K562 (cell line): ENCODE measurements at regions not wholly inside any gene's neighbourhood (a gene's known extent, or its start where the extent isn't known, plus 50 kb on each side); places are given as distances from the start of the nearest gene placed in this dataset.

Source experiments
- ATAC-seq: fragments of 200-7000 bp; cut with Tn5 transposase; 3 replicates; pipeline ENCODE4 v1.9.1; 2020; ENCODE audit warnings: moderate library complexity
- BruUV-seq: library from RNA; stranded (reverse); fragments of 400-500 nt; replicated peaks from 2 replicates; lab custom pipeline; 2021; lab: Mats Ljungman, UMichigan
- CTCF ChIA-PET: fragments of 300-600 bp; formaldehyde crosslinking; extraction: SDS; loops from one replicate; lab custom pipeline; 2021; ENCODE audit warnings: low intra/inter-chr PET ratio; lab: Yijun Ruan, JAX
- POLR2A ChIA-PET: fragments of 300-600, 350-650 bp; sonication (Branson Sonifier 250); formaldehyde crosslinking; extraction: SDS; loops from one replicate; lab custom pipeline; 2021; ENCODE audit warnings: antibody characterized with exemption, inconsistent platforms; lab: Yijun Ruan, JAX
- DNase-seq, 4 experiments: peaks; one replicate each; pipeline versions ENCODE4 v3.0.0 to v3.0.0-alpha.2; 2011 to 2018; ENCODE audit warnings: low spot score in 3 of 4, mixed read lengths in 3 of 4; ENCODE audit errors: extremely low read depth in 1 of 4
- FAIRE-seq: peaks from 2 replicates; lab custom pipeline; 2011; peaks lifted over from hg19 to GRCh38; lab: Jason Lieb, UNC
- H2AFZ ChIP-seq: 2 replicates; pipeline ENCODE4 v1.6.0; 2011; ENCODE audit warnings: low read depth, low read length, control low read depth, inconsistent platforms
- H3K27ac ChIP-seq: fragments of 200-600 bp; 3 replicates; pipeline ENCODE4 v1.8.0; 2011; ENCODE audit warnings: low read depth, mild to moderate bottlenecking, control low read depth, inconsistent platforms, low read length, moderate library complexity, mixed read lengths; ENCODE audit errors: extremely low read depth
- H3K27me3 ChIP-seq, 2 experiments: fragments of 300-600 bp in 1 of 2; 2 replicates in 1 of 2; 3 replicates in 1 of 2; pipeline versions ENCODE4 v1.6.0 to v1.8.0; 2011; ENCODE audit warnings: inconsistent platforms in 2 of 2, low read length in 2 of 2, mild to moderate bottlenecking in 1 of 2, mixed read lengths in 1 of 2, moderate library complexity in 1 of 2; ENCODE audit not compliant: control insufficient read depth in 2 of 2, insufficient read depth in 2 of 2
- H3K36me3 ChIP-seq: fragments of 300-600 bp; 3 replicates; pipeline ENCODE4 v1.8.0; 2011; ENCODE audit warnings: mild to moderate bottlenecking, low read length, inconsistent platforms; ENCODE audit not compliant: control insufficient read depth, insufficient read depth
- H3K4me1 ChIP-seq, 2 experiments: fragments of 200-600 bp in 1 of 2; replicated peaks in 1 of 2; 2 replicates in 1 of 2; 3 replicates in 1 of 2; pipeline versions ENCODE4 v1.5.1 to v1.8.0; 2011; ENCODE audit warnings: inconsistent platforms in 2 of 2, low read length in 2 of 2, mild to moderate bottlenecking in 1 of 2, mixed read lengths in 1 of 2, moderate library complexity in 1 of 2; ENCODE audit not compliant: control insufficient read depth in 2 of 2, insufficient read depth in 2 of 2
- H3K4me2 ChIP-seq: 2 replicates; pipeline ENCODE4 v1.6.1; 2011; ENCODE audit warnings: low read length, control low read depth, inconsistent platforms, mixed read lengths; ENCODE audit not compliant: insufficient read depth
- H3K4me3 ChIP-seq: fragments of 200-600 bp; sonication (generic), shearing (Covaris generic); 2 replicates; pipeline ENCODE4 v1.5.1; 2016; ENCODE audit warnings: control low read depth, inconsistent platforms
- H3K79me2 ChIP-seq: fragments of 200-600 bp; 3 replicates; pipeline ENCODE4 v1.8.0; 2011; ENCODE audit warnings: low read length, inconsistent platforms; ENCODE audit not compliant: control insufficient read depth, insufficient read depth
- H3K9ac ChIP-seq, 2 experiments: 2 replicates each; pipeline versions ENCODE4 v1.6.0 to v1.6.1; 2011; ENCODE audit warnings: low read depth in 2 of 2, low read length in 2 of 2, control low read depth in 1 of 2, inconsistent platforms in 1 of 2, mild to moderate bottlenecking in 1 of 2, mixed read lengths in 1 of 2; ENCODE audit not compliant: insufficient read depth in 1 of 2
- H3K9me1 ChIP-seq: one replicate; pipeline ENCODE4 v1.6.0; 2011; ENCODE audit warnings: inconsistent platforms, mild to moderate bottlenecking, low read length, moderate library complexity; ENCODE audit not compliant: control insufficient read depth, insufficient read depth
- H3K9me3 ChIP-seq: replicated peaks from 2 replicates; pipeline ENCODE4 v1.5.1; 2011; ENCODE audit warnings: low read depth, low read length, inconsistent platforms; ENCODE audit not compliant: control insufficient read depth, insufficient read depth
- H4K20me1 ChIP-seq: replicated peaks from 2 replicates; pipeline ENCODE4 v1.6.1; 2011; ENCODE audit warnings: low read length, inconsistent platforms, mixed read lengths; ENCODE audit not compliant: control insufficient read depth, insufficient read depth
- ZNF740 ChIP-seq, 3 experiments: fragments of 200-800 bp in 1 of 3; sonication (Bioruptor generic) in 1 of 3; sonication (generic) in 1 of 3; formaldehyde crosslinking in 1 of 3; IDR thresholded peaks; 2 replicates each; pipeline versions ENCODE4 v1.6.1 to v1.8.0; 2016 to 2022; ENCODE audit warnings: mild to moderate bottlenecking in 2 of 3, missing compliant biosample characterization in 2 of 3, missing genetic modification characterization in 2 of 3, missing genetic modification reagents in 1 of 3
- in situ Hi-C: fragments of 300-500 bp; cut with MboI; formaldehyde crosslinking; loops from 4 replicates; pipeline ENCODE4 v1.15.0; 2018; ENCODE audit warnings: inconsistent platforms, mixed read lengths
- intact Hi-C: fragments of 100-400 bp; cut with micrococcal nuclease; formaldehyde crosslinking; loops from 2 replicates; pipeline ENCODE4 v1.14.2; 2022
- TF ChIP-seq, protein P1 (sequence below), 2 experiments: fragments of 450-650 bp; IDR thresholded peaks; 2 replicates each; pipeline ENCODE4 v1.6.1; 2016; ENCODE audit warnings: mild to moderate bottlenecking in 2 of 2, borderline replicate concordance in 1 of 2, low read depth in 1 of 2, moderate library complexity in 1 of 2

GRCh38 chr2:228519561-228519960, 338.1 kb upstream of the SPHKAP start:
- H3K9me1 ChIP-seq: no peaks in the 10 kb centered on the region
- no peak for FAIRE-seq
- BruUV-seq: no TSS peak

More at GRCh38 chr2:228519561-228519960, 338.1 kb upstream of the SPHKAP start:
- TF ChIP-seq, protein P1, sequence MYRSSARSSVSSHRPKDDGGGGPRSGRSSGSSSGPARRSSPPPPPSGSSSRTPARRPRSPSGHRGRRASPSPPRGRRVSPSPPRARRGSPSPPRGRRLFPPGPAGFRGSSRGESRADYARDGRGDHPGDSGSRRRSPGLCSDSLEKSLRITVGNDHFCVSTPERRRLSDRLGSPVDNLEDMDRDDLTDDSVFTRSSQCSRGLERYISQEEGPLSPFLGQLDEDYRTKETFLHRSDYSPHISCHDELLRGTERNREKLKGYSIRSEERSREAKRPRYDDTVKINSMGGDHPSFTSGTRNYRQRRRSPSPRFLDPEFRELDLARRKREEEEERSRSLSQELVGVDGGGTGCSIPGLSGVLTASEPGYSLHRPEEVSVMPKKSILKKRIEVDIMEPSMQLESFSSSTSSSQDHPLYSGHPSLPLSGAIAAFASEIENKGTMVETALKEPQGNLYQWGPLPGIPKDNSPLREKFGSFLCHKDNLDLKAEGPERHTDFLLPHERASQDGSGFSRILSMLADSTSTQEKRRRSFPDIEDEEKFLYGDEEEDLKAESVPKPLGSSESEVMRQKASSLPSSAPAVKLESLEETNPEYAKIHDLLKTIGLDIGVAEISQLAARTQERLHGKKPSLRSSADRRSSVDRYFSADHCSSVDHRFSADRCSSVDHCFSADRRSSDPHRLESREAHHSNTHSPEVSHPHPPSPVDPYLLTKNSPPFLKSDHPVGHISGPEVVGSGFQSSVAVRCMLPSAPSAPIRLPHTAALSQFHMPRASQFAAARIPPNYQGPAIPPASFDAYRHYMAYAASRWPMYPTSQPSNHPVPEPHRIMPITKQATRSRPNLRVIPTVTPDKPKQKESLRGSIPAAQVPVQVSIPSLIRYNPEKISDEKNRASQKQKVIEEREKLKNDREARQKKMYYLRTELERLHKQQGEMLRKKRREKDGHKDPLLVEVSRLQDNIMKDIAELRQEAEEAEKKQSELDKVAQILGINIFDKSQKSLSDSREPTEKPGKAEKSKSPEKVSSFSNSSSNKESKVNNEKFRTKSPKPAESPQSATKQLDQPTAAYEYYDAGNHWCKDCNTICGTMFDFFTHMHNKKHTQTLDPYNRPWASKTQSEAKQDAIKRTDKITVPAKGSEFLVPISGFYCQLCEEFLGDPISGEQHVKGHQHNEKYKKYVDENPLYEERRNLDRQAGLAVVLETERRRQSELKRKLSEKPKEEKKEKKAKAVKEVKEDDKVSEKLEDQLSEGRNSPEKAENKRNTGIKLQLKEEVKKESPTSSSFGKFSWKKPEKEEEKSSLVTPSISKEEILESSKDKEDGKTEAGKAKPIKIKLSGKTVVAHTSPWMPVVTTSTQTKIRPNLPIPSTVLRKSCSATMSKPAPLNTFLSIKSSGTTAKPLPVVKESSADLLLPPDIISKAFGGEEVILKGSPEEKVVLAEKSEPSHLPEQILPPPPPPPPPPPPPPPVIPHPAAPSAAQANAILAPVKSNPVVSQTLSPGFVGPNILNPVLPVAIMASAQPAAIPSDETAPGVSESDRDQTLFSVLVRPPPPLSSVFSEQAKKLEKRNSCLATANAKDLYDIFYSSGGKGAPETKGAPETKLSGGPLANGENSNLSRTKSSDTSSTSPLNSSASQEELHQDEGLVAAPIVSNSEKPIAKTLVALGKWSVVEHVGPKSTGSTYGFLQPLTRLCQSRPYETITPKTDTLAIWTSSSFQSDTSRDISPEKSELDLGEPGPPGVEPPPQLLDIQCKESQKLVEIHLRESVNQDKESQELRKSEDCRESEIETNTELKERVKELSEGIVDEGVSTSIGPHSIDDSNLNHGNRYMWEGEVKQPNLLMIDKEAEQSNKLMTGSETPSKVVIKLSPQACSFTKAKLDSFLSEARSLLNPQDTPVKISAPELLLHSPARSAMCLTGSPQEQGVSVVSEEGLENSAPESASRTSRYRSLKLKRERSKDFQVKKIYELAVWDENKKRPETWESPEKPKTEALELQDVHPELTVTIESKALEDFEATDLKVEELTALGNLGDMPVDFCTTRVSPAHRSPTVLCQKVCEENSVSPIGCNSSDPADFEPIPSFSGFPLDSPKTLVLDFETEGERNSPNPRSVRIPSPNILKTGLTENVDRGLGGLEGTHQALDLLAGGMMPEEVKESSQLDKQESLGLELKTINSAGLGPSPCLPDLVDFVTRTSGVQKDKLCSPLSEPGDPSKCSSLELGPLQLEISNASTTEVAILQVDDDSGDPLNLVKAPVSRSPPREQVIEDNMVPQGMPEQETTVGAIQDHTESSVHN (IDR thresholded peaks at IDR 0.05; ENCODE audit: borderline replicate concordance in 1 of 2, low read depth in 1 of 2): no peak
- TF ChIP-seq ZNF740 (CRISPR knock-in tag; IDR thresholded peaks at IDR 0.05) (no peak), ZNF740 (tag; IDR thresholded peaks at IDR 0.05) (no peak)
- no peak overlapping the region for H3K4me3 ChIP-seq
- no peaks in the 10 kb centered on the region for H4K20me1 ChIP-seq
- ATAC-seq (no peak), DNase-seq (no peak)
- in situ Hi-C loops (no loop called here), intact Hi-C loops (no loop called here)
- H3K4me2 ChIP-seq: no peak overlapping the region
- H2AFZ ChIP-seq: no peak overlapping the region
- H3K36me3 ChIP-seq: no peaks in the 10 kb centered on the region
- no peaks in the 10 kb centered on the region for H3K9me3 ChIP-seq
- H3K79me2 ChIP-seq: no peaks in the 10 kb centered on the region
- H3K27me3 ChIP-seq: no peaks in the 10 kb centered on the region
- no peaks in the 10 kb centered on the region for H3K4me1 ChIP-seq
- no peak overlapping the region for H3K27ac ChIP-seq
- CTCF ChIA-PET: no interaction called here
- POLR2A ChIA-PET: no interaction called here
- no peak overlapping the region for H3K9ac ChIP-seq
